GM12878 (cell line): ENCODE measurements at regions not wholly inside any gene's neighbourhood (a gene's known extent, or its start where the extent isn't known, plus 50 kb on each side); places are given as distances from the start of the nearest gene placed in this dataset.

Experiments used
- ATAC-seq: fragments of 200-7000 bp; cut with Tn5 transposase; 3 replicates; pipeline ENCODE4 v1.9.1; 2020; ENCODE audit warnings: mild to moderate bottlenecking, moderate library complexity
- BruUV-seq: library from RNA; stranded (reverse); fragments of 400-500 nt; replicated peaks from 2 replicates; lab custom pipeline; 2021; lab: Mats Ljungman, UMichigan
- CTCF ChIA-PET: fragments of 300-600 bp; sonication (Branson Sonifier 250); formaldehyde crosslinking; extraction: SDS; loops from one replicate; lab custom pipeline; 2021; ENCODE audit warnings: inconsistent platforms; lab: Yijun Ruan, JAX
- POLR2A ChIA-PET: fragments of 350-600 bp; formaldehyde crosslinking; extraction: SDS; loops from one replicate; lab custom pipeline; 2021; ENCODE audit warnings: inconsistent platforms; lab: Charles Lee
- RAD21 ChIA-PET: fragments of 300-600 bp; sonication (Branson Sonifier 250); formaldehyde crosslinking; loops from one replicate; lab custom pipeline; 2023; ENCODE audit warnings: antibody characterized with exemption; ENCODE audit not compliant: unreplicated experiment; lab: Charles Lee
- SMC1A ChIA-PET: fragments of 300-600 bp; sonication (Branson Sonifier 250); formaldehyde crosslinking; loops from one replicate; lab custom pipeline; 2023; ENCODE audit not compliant: unreplicated experiment, uncharacterized antibody; lab: Charles Lee
- DNase-seq: peaks from one replicate; pipeline ENCODE4 v3.0.0-alpha.2; 2011; ENCODE audit warnings: low read depth, low spot score
- FAIRE-seq: peaks from 3 replicates; lab custom pipeline; 2011; peaks lifted over from hg19 to GRCh38; lab: Jason Lieb, UNC
- H2AFZ ChIP-seq: 2 replicates; pipeline ENCODE4 v1.6.0; 2011; ENCODE audit warnings: low read depth, low read length, control low read depth; ENCODE audit not compliant: control insufficient read depth
- H3K27ac ChIP-seq: 2 replicates; pipeline ENCODE4 v1.5.1; 2011; ENCODE audit warnings: control low read depth; ENCODE audit not compliant: control insufficient read depth, insufficient read depth
- H3K27me3 ChIP-seq, 2 experiments: replicated peaks in 1 of 2; 2 replicates each; pipeline versions ENCODE4 v1.6.0 to v1.6.1; 2011; ENCODE audit warnings: low read length in 1 of 2; ENCODE audit not compliant: control insufficient read depth in 2 of 2, insufficient read depth in 2 of 2
- H3K36me3 ChIP-seq, 2 experiments: 2 replicates each; pipeline ENCODE4 v1.5.1; 2011; ENCODE audit warnings: low read length in 1 of 2; ENCODE audit not compliant: control insufficient read depth in 2 of 2, insufficient read depth in 2 of 2
- H3K4me1 ChIP-seq: 2 replicates; pipeline ENCODE4 v1.6.1; 2011; ENCODE audit warnings: mild to moderate bottlenecking, low read length, moderate library complexity, mixed read lengths; ENCODE audit not compliant: control insufficient read depth, insufficient read depth
- H3K4me2 ChIP-seq: 2 replicates; pipeline ENCODE4 v1.6.0; 2011; ENCODE audit warnings: control low read depth; ENCODE audit not compliant: control insufficient read depth, insufficient read depth
- H3K4me3 ChIP-seq: fragments of 200-600 bp; sonication (generic); 2 replicates; pipeline ENCODE4 v1.5.1; 2016
- H3K79me2 ChIP-seq: 2 replicates; pipeline ENCODE4 v1.6.0; 2011; ENCODE audit warnings: low read length; ENCODE audit not compliant: control insufficient read depth, insufficient read depth
- H3K9ac ChIP-seq: 2 replicates; pipeline ENCODE4 v1.8.0; 2011; ENCODE audit warnings: low read length, control low read depth, mixed read lengths; ENCODE audit not compliant: control insufficient read depth, insufficient read depth
- H3K9me3 ChIP-seq: replicated peaks from 3 replicates; pipeline ENCODE4 v1.5.1; 2011; ENCODE audit warnings: mild to moderate bottlenecking, low read length; ENCODE audit not compliant: control insufficient read depth, insufficient read depth
- H4K20me1 ChIP-seq: 2 replicates; pipeline ENCODE4 v1.6.0; 2011; ENCODE audit not compliant: control insufficient read depth, insufficient read depth
- ESRRA ChIP-seq: IDR thresholded peaks from 2 replicates; pipeline ENCODE4 v1.6.1; 2012; ENCODE audit warnings: mild to moderate bottlenecking, low read length, improper control_type of control experiment
- MTA2 ChIP-seq: fragments of 450-650 bp; IDR thresholded peaks from 2 replicates; pipeline ENCODE4 v1.6.1; 2016; ENCODE audit warnings: low read depth, mild to moderate bottlenecking, moderate library complexity
- TCF7 ChIP-seq: IDR thresholded peaks from 2 replicates; pipeline ENCODE4 v1.6.1; 2014; ENCODE audit warnings: antibody characterized with exemption, borderline replicate concordance
- ZNF274 ChIP-seq: IDR thresholded peaks from one replicate; pipeline ENCODE4 v1.8.0; 2011; ENCODE audit not compliant: insufficient read length, insufficient read depth
- WGBS: methylation state at CpG from one replicate; pipeline ENCODE4 v1.1.6; 2016; ENCODE audit warnings: low lambda C conversion rate; ENCODE audit not compliant: insufficient replicate concordance, insufficient coverage; ENCODE audit errors: missing lambda C conversion rate; 5-methylcytosine and 5-hydroxymethylcytosine counted together
- in situ Hi-C: fragments of 300-500 bp; cut with MboI; formaldehyde crosslinking; loops from 9 replicates; pipeline ENCODE4 v1.14.3; 2018; ENCODE audit warnings: mixed read lengths
- intact Hi-C: fragments of 100-400 bp; cut with micrococcal nuclease; formaldehyde crosslinking; loops from one replicate; pipeline ENCODE4 v1.14.2; 2022; ENCODE audit not compliant: unreplicated experiment
- TF ChIP-seq, protein P1 (sequence below): fragments of 450-650 bp; IDR thresholded peaks from 2 replicates; pipeline ENCODE4 v1.6.1; 2017; ENCODE audit warnings: low read depth, mild to moderate bottlenecking, moderate library complexity
- TF ChIP-seq, protein P2 (sequence below): IDR thresholded peaks from 2 replicates; pipeline ENCODE4 v1.6.1; 2011; ENCODE audit warnings: low read depth, mild to moderate bottlenecking, low read length, moderate library complexity, borderline replicate concordance; ENCODE audit errors: extremely low read depth
- TF ChIP-seq, protein P3 (sequence below): fragments of 450-650 bp; IDR thresholded peaks from 2 replicates; pipeline ENCODE4 v1.6.1; 2017; ENCODE audit warnings: mild to moderate bottlenecking, low read depth, inconsistent platforms; ENCODE audit not compliant: poor library complexity, severe bottlenecking
- TF ChIP-seq, protein P4 (sequence below): fragments of 450-650 bp; formaldehyde crosslinking; IDR thresholded peaks from 2 replicates; pipeline ENCODE4 v1.5.0; 2022; ENCODE audit warnings: mild to moderate bottlenecking, missing genetic modification characterization
- TF ChIP-seq, protein P5 (sequence below): fragments of 150-350 bp; IDR thresholded peaks from 2 replicates; pipeline ENCODE4 v1.6.1; 2016; ENCODE audit warnings: low read depth, low read length

DNA sequence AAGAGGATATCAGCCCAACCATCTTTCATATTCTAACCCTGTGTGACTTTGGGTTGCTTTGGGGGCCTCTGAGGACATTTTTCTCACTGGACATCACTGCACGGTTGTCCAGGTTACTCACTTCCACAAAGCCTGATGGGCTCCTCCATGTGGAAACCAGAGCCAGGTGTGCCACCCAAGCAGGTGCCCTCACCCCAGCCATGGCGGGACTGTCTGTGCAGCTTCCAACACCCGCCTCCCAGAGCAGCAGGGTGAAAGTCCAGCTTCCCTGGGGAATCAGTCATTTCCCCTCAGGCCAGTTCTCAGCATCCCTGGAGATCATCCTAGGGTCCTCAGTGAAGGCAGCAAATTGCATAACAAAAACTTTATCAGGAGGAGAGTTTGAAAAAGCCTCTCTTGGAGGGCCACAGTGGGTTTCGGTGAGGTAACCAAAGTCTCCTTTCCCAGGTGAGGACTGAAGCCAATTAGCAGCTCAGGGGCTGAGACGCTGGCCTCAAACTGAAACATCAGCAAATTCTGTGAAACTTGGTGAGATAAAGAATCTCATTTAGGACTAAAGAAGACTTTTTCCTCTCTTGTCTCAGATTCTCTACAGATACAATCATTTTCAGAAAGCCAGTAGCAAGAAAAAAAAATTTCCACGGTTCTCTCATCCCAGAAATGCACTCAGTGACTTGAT, 289.6 kb upstream of the CDH4 start (continued):
- TF ChIP-seq, protein P1, sequence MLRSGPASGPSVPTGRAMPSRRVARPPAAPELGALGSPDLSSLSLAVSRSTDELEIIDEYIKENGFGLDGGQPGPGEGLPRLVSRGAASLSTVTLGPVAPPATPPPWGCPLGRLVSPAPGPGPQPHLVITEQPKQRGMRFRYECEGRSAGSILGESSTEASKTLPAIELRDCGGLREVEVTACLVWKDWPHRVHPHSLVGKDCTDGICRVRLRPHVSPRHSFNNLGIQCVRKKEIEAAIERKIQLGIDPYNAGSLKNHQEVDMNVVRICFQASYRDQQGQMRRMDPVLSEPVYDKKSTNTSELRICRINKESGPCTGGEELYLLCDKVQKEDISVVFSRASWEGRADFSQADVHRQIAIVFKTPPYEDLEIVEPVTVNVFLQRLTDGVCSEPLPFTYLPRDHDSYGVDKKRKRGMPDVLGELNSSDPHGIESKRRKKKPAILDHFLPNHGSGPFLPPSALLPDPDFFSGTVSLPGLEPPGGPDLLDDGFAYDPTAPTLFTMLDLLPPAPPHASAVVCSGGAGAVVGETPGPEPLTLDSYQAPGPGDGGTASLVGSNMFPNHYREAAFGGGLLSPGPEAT = no peak
- TF ChIP-seq, protein P2, sequence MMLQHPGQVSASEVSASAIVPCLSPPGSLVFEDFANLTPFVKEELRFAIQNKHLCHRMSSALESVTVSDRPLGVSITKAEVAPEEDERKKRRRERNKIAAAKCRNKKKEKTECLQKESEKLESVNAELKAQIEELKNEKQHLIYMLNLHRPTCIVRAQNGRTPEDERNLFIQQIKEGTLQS = no peak
- no peak for TF ChIP-seq ZNF274
- TF ChIP-seq, protein P3, sequence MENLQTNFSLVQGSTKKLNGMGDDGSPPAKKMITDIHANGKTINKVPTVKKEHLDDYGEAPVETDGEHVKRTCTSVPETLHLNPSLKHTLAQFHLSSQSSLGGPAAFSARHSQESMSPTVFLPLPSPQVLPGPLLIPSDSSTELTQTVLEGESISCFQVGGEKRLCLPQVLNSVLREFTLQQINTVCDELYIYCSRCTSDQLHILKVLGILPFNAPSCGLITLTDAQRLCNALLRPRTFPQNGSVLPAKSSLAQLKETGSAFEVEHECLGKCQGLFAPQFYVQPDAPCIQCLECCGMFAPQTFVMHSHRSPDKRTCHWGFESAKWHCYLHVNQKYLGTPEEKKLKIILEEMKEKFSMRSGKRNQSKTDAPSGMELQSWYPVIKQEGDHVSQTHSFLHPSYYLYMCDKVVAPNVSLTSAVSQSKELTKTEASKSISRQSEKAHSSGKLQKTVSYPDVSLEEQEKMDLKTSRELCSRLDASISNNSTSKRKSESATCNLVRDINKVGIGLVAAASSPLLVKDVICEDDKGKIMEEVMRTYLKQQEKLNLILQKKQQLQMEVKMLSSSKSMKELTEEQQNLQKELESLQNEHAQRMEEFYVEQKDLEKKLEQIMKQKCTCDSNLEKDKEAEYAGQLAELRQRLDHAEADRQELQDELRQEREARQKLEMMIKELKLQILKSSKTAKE = no peak

DNA sequence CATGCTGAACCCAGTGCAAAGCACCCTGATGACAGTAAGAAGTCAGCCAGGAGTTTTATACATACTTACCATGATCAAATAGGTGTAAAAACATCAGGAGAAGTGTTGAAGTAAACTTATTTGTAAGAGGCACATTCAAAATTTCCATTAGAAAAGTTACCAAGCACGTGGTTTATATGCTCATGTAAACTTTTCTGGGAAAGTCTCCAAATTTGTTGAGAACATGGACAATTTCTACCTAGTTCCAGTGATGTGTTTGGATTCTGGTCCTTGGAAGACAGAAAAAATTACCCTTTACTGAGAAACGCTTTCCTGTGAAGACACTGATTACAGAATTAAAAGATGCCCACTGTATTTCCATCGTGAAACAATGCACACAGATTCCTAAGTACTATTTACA, 288.9 kb upstream of the CDH4 start:
- in situ Hi-C loops = loop anchor here (25.0 kb wide), 2 partner anchors 99 to 349 kb away; no protein-coding TSS in a partner anchor
- intact Hi-C loops = no loop called here
- no peaks in the 10 kb centered on the region for H3K27me3 ChIP-seq
- no peaks in the 10 kb centered on the region for H4K20me1 ChIP-seq
- no peaks in the 10 kb centered on the region for H3K79me2 ChIP-seq
- H3K36me3 ChIP-seq = no peaks in the 10 kb centered on the region
- DNase-seq (no peak), FAIRE-seq (no peak), ATAC-seq (no peak)
- SMC1A ChIA-PET = no interaction called here
- WGBS = 0% methylated on average over 3 of the region's 3 CpGs
- H3K27ac ChIP-seq = no peak overlapping the region
- H3K9me3 ChIP-seq = no peaks in the 10 kb centered on the region; the same call in 2 of the 3 replicates
- no peak overlapping the region for H3K9ac ChIP-seq
- no TSS peak for BruUV-seq
- POLR2A ChIA-PET = no interaction called here
- CTCF ChIA-PET = no interaction called here
- RAD21 ChIA-PET = no interaction called here
- H2AFZ ChIP-seq = no peak overlapping the region
- no peak overlapping the region for H3K4me2 ChIP-seq
- H3K4me3 ChIP-seq = no peak overlapping the region
- H3K4me1 ChIP-seq = no peaks in the 10 kb centered on the region
- TF ChIP-seq MTA2 (no peak), TCF7 (no peak), ESRRA (no peak)
- TF ChIP-seq, protein P4, sequence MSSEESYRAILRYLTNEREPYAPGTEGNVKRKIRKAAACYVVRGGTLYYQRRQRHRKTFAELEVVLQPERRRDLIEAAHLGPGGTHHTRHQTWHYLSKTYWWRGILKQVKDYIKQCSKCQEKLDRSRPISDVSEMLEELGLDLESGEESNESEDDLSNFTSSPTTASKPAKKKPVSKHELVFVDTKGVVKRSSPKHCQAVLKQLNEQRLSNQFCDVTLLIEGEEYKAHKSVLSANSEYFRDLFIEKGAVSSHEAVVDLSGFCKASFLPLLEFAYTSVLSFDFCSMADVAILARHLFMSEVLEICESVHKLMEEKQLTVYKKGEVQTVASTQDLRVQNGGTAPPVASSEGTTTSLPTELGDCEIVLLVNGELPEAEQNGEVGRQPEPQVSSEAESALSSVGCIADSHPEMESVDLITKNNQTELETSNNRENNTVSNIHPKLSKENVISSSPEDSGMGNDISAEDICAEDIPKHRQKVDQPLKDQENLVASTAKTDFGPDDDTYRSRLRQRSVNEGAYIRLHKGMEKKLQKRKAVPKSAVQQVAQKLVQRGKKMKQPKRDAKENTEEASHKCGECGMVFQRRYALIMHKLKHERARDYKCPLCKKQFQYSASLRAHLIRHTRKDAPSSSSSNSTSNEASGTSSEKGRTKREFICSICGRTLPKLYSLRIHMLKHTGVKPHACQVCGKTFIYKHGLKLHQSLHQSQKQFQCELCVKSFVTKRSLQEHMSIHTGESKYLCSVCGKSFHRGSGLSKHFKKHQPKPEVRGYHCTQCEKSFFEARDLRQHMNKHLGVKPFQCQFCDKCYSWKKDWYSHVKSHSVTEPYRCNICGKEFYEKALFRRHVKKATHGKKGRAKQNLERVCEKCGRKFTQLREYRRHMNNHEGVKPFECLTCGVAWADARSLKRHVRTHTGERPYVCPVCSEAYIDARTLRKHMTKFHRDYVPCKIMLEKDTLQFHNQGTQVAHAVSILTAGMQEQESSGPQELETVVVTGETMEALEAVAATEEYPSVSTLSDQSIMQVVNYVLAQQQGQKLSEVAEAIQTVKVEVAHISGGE (CRISPR knock-in tag) = no peak
- TF ChIP-seq, protein P5, sequence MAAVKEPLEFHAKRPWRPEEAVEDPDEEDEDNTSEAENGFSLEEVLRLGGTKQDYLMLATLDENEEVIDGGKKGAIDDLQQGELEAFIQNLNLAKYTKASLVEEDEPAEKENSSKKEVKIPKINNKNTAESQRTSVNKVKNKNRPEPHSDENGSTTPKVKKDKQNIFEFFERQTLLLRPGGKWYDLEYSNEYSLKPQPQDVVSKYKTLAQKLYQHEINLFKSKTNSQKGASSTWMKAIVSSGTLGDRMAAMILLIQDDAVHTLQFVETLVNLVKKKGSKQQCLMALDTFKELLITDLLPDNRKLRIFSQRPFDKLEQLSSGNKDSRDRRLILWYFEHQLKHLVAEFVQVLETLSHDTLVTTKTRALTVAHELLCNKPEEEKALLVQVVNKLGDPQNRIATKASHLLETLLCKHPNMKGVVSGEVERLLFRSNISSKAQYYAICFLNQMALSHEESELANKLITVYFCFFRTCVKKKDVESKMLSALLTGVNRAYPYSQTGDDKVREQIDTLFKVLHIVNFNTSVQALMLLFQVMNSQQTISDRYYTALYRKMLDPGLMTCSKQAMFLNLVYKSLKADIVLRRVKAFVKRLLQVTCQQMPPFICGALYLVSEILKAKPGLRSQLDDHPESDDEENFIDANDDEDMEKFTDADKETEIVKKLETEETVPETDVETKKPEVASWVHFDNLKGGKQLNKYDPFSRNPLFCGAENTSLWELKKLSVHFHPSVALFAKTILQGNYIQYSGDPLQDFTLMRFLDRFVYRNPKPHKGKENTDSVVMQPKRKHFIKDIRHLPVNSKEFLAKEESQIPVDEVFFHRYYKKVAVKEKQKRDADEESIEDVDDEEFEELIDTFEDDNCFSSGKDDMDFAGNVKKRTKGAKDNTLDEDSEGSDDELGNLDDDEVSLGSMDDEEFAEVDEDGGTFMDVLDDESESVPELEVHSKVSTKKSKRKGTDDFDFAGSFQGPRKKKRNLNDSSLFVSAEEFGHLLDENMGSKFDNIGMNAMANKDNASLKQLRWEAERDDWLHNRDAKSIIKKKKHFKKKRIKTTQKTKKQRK = no peak
